GM21825 (cell line): ENCODE measurements at regions not wholly inside any gene's neighbourhood (a gene's known extent, or its start where the extent isn't known, plus 50 kb on each side); places are given as distances from the start of the nearest gene placed in this dataset.
"Not testable (repeated sequence)": the region's sequence is repeated elsewhere in the genome, so short reads cannot be mapped to it uniquely, and the experiment has no call there.

Source experiments
- ATAC-seq: cut with Tn5 transposase; IDR thresholded peaks from one replicate; pipeline ENCODE4 v1.9.1; 2021; ENCODE audit warnings: mild to moderate bottlenecking, moderate library complexity; ENCODE audit not compliant: unreplicated experiment

GRCh38 chr7:94303695-94304094 lies 91.0 kb upstream of the COL1A2 start:
- no peak for ATAC-seq

- no peak for ATAC-seq
Measured at GRCh38 chr7:94304878-94305277, 89.8 kb upstream of the COL1A2 start.

- ATAC-seq = no peak
Measured at GRCh38 chr7:94305836-94306235, 88.9 kb upstream of the COL1A2 start.

GRCh38 chr7:94307399-94308048 lies 87.2 kb upstream of the COL1A2 start:
- ATAC-seq = no peak

GRCh38 chr7:94311515-94311914 lies 83.2 kb upstream of the COL1A2 start:
- ATAC-seq = no peak

GRCh38 chr7:94313926-94314325 lies 80.8 kb upstream of the COL1A2 start:
- ATAC-seq = no peak

- no peak for ATAC-seq
Measured at GRCh38 chr7:94314413-94315410, 80.0 kb upstream of the COL1A2 start.

- ATAC-seq = not testable (repeated sequence)
Measured at GRCh38 chr7:94321138-94321537, 73.6 kb upstream of the COL1A2 start.

- ATAC-seq = no peak
Measured at GRCh38 chr7:94323844-94324243, 70.9 kb upstream of the COL1A2 start.

GRCh38 chr7:94324380-94325121 lies 70.1 kb upstream of the COL1A2 start:
- no peak for ATAC-seq

- no peak for ATAC-seq
Measured at GRCh38 chr7:94325122-94325475, 69.6 kb upstream of the COL1A2 start.

- no peak for ATAC-seq
Measured at GRCh38 chr7:94330269-94331020, 64.2 kb upstream of the COL1A2 start.

GRCh38 chr7:94332571-94332970 lies 62.1 kb upstream of the COL1A2 start:
- no peak for ATAC-seq

GRCh38 chr7:94333810-94334209 lies 60.9 kb upstream of the COL1A2 start:
- ATAC-seq = no peak

GRCh38 chr7:94335586-94335985 lies 59.1 kb upstream of the COL1A2 start:
- ATAC-seq = no peak

- ATAC-seq = no peak
Measured at GRCh38 chr7:94336009-94336408, 58.7 kb upstream of the COL1A2 start.

- no peak for ATAC-seq
Measured at GRCh38 chr7:94338921-94339371, 55.7 kb upstream of the COL1A2 start.

GRCh38 chr7:94344826-94345225 lies 49.9 kb upstream of the COL1A2 start:
- ATAC-seq = no peak
